DND-41 (cell line): ENCODE measurements at regions not wholly inside any gene's neighbourhood (a gene's known extent, or its start where the extent isn't known, plus 50 kb on each side); places are given as distances from the start of the nearest gene placed in this dataset.

ENCODE experiments used
- CTCF ChIP-seq: IDR thresholded peaks from 2 replicates; pipeline ENCODE4 v1.5.1; 2012; ENCODE audit warnings: borderline replicate concordance, low read length, moderate library complexity, mild to moderate bottlenecking; ENCODE audit not compliant: poor library complexity, severe bottlenecking; ENCODE audit errors: extremely low read depth
- EZH2 ChIP-seq: IDR thresholded peaks from 3 replicates; pipeline ENCODE4 v1.6.1; 2012; ENCODE audit warnings: borderline replicate concordance, low read depth, mild to moderate bottlenecking, moderate library complexity, low read length, inconsistent platforms; ENCODE audit not compliant: severe bottlenecking

DNA sequence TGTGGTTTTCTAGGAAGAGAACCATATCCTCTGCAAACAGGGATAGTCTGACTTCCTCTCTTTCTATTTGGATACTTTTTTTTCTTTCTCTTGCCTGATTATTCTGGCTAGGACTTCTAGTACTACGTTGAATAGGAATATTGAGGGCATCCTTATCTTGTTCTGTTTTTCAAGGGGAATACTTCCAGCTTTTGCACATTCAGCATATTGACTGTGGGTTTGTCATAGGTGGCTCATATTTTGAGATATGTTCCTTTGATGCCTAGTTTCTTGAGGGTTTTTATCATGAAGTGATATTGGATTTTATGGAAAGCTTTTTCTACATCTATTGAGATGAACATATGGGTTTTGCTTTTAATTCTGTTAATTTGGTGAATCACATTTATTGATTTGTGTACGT is 269.8 kb downstream of the MAP2K6 start:
- TF ChIP-seq CTCF = no peak
- TF ChIP-seq EZH2 = no peak
